CD14-positive monocyte (primary cell): ENCODE measurements at regions not wholly inside any gene's neighbourhood (a gene's known extent, or its start where the extent isn't known, plus 50 kb on each side); places are given as distances from the start of the nearest gene placed in this dataset.

Experiments used
- DNase-seq, 3 donors: peaks; one replicate each; pipeline ENCODE4 v3.0.0-alpha.2; 2011 to 2022
- H2AFZ ChIP-seq: 2 replicates; pipeline ENCODE4 v1.6.0; 2012; ENCODE audit warnings: mild to moderate bottlenecking, low read depth, low read length, inconsistent platforms; ENCODE audit not compliant: insufficient read depth, poor library complexity, severe bottlenecking
- H3K27ac ChIP-seq, 2 donors: 1 replicate in 1 of 2; 2 replicates in 1 of 2; pipeline ENCODE4 v1.5.1; 2012 to 2013; ENCODE audit warnings: low read length in 2 of 2, control low read depth in 1 of 2, inconsistent platforms in 1 of 2, low read depth in 1 of 2, mild to moderate bottlenecking in 1 of 2
- H3K27me3 ChIP-seq, 2 donors: one replicate each; pipeline versions ENCODE4 v1.6.0 to v1.6.1; 2011 to 2013; ENCODE audit warnings: low read length in 2 of 2; ENCODE audit not compliant: control insufficient read depth in 2 of 2, insufficient read depth in 2 of 2
- H3K36me3 ChIP-seq, 2 donors: replicated peaks in 1 of 2; 1 replicate in 1 of 2; 2 replicates in 1 of 2; pipeline versions ENCODE4 v1.5.1 to v1.6.1; 2012 to 2013; ENCODE audit warnings: low read length in 2 of 2, control low read depth in 1 of 2, inconsistent platforms in 1 of 2, mild to moderate bottlenecking in 1 of 2; ENCODE audit not compliant: insufficient read depth in 2 of 2, control insufficient read depth in 1 of 2
- H3K4me1 ChIP-seq, 2 donors: 1 replicate in 1 of 2; 2 replicates in 1 of 2; pipeline versions ENCODE4 v1.5.1 to v1.6.1; 2012 to 2013; ENCODE audit warnings: low read length in 2 of 2, control low read depth in 1 of 2, inconsistent platforms in 1 of 2, mild to moderate bottlenecking in 1 of 2, moderate library complexity in 1 of 2; ENCODE audit not compliant: insufficient read depth in 2 of 2, control insufficient read depth in 1 of 2
- H3K4me2 ChIP-seq: replicated peaks from 2 replicates; pipeline ENCODE3; 2012; ENCODE audit warnings: low read length, moderate library complexity, mild to moderate bottlenecking; ENCODE audit not compliant: poor library complexity, severe bottlenecking; ENCODE audit errors: extremely low read depth
- H3K4me3 ChIP-seq, 3 experiments: fragments of 200-600 bp in 1 of 3; sonication (generic) in 1 of 3; replicated peaks in 1 of 3; 1 replicate in 2 of 3; 2 replicates in 1 of 3; pipeline ENCODE4 v1.5.1; 2011 to 2013; ENCODE audit warnings: low read length in 3 of 3, mild to moderate bottlenecking in 3 of 3, control low read depth in 2 of 3, low read depth in 2 of 3, inconsistent platforms in 1 of 3, moderate library complexity in 1 of 3
- H3K79me2 ChIP-seq: 2 replicates; pipeline ENCODE4 v1.6.0; 2012; ENCODE audit warnings: mild to moderate bottlenecking, control low read depth, inconsistent platforms, low read length, moderate library complexity; ENCODE audit not compliant: insufficient read depth
- H3K9ac ChIP-seq: 2 replicates; pipeline ENCODE4 v1.6.0; 2017; ENCODE audit warnings: low read length, mild to moderate bottlenecking; ENCODE audit not compliant: insufficient read depth, poor library complexity, severe bottlenecking
- H3K9me3 ChIP-seq, 2 donors: replicated peaks in 1 of 2; 1 replicate in 1 of 2; 2 replicates in 1 of 2; pipeline versions ENCODE4 v1.5.1 to v1.6.1; 2012 to 2013; ENCODE audit warnings: low read length in 2 of 2, control low read depth in 1 of 2; ENCODE audit not compliant: control insufficient read depth in 1 of 2, insufficient read depth in 1 of 2
- H4K20me1 ChIP-seq: 2 replicates; pipeline ENCODE4 v1.6.0; 2012; ENCODE audit warnings: mild to moderate bottlenecking, low read length, control low read depth, moderate library complexity; ENCODE audit not compliant: insufficient read depth
- H3K27ac Mint-ChIP-seq, 7 donors: one replicate each; pipeline ENCODE4 v1.8.0; 2020; ENCODE audit warnings: mild to moderate bottlenecking in 7 of 7, mixed read lengths in 7 of 7, moderate library complexity in 6 of 7, inconsistent platforms in 2 of 7
- H3K27me3 Mint-ChIP-seq, 3 donors: one replicate each; pipeline ENCODE4 v1.8.0; 2021 to 2022; ENCODE audit warnings: low read depth in 3 of 3, mild to moderate bottlenecking in 3 of 3, mixed read lengths in 3 of 3, moderate library complexity in 3 of 3, inconsistent platforms in 1 of 3
- H3K36me3 Mint-ChIP-seq, 2 donors: one replicate each; pipeline ENCODE4 v1.8.0; 2020; ENCODE audit warnings: mixed read lengths in 2 of 2, inconsistent platforms in 1 of 2, mild to moderate bottlenecking in 1 of 2
- H3K4me1 Mint-ChIP-seq: one replicate; pipeline ENCODE4 v1.8.0; 2020; ENCODE audit warnings: mild to moderate bottlenecking, mixed read lengths
- H3K4me3 Mint-ChIP-seq, 2 donors: one replicate each; pipeline ENCODE4 v1.8.0; 2020; ENCODE audit warnings: mild to moderate bottlenecking in 2 of 2, mixed read lengths in 2 of 2, moderate library complexity in 1 of 2
- H3K9me3 Mint-ChIP-seq, 7 donors: one replicate each; pipeline ENCODE4 v1.8.0; 2020 to 2022; ENCODE audit warnings: mixed read lengths in 7 of 7, mild to moderate bottlenecking in 6 of 7, moderate library complexity in 6 of 7, inconsistent platforms in 2 of 7
- CTCF ChIP-seq: fragments of 200-600 bp; IDR thresholded peaks from one replicate; pipeline ENCODE4 v1.8.0; 2022; ENCODE audit warnings: antibody characterized with exemption, mild to moderate bottlenecking
- WGBS: methylation state at CpG from one replicate; pipeline ENCODE4 v1.1.5; 2013; ENCODE audit warnings: missing lambda C conversion rate; ENCODE audit not compliant: insufficient coverage; 5-methylcytosine and 5-hydroxymethylcytosine counted together
- intact Hi-C, 2 donors: fragments of 100-400 bp; cut with micrococcal nuclease; formaldehyde crosslinking; loops; one replicate each; pipeline versions ENCODE4 v1.15.0 to v1.15.1; 2023

GRCh38 chr2:146777181-146777580 lies 1067.6 kb upstream of the ACVR2A start:
- Histone ChIP-seq H3K4me2 (no peak overlapping the region), H2AFZ (no peak overlapping the region), H3K4me3 (no peak overlapping the region), H3K9ac (no peak overlapping the region), H3K27me3 (no peaks in the 10 kb centered on the region), H3K79me2 (no peaks in the 10 kb centered on the region), H3K4me1 (no peaks in the 10 kb centered on the region), H3K9me3 (peaks cover 10 to 17% of the 10 kb centered on the region in 2 donors), H3K36me3 (no peaks in the 10 kb centered on the region), H3K27ac (no peak overlapping the region), H4K20me1 (no peaks in the 10 kb centered on the region)
- H3K4me1 Mint-ChIP-seq: no peaks in the 10 kb centered on the region
- H3K27ac Mint-ChIP-seq: no peak overlapping the region
- intact Hi-C loops: no loop called here
- H3K4me3 Mint-ChIP-seq: no peak overlapping the region
- no CpG with 5 or more reads among the region's 2 CpGs for WGBS
- peaks cover 0 to 2% (median 0%) of the 10 kb centered on the region in 3 donors for H3K27me3 Mint-ChIP-seq
- no peak for TF ChIP-seq CTCF
- peaks cover 4 to 21% (median 12%) of the 10 kb centered on the region in 7 donors for H3K9me3 Mint-ChIP-seq
- no peaks in the 10 kb centered on the region for H3K36me3 Mint-ChIP-seq
- no peak for DNase-seq

DNA sequence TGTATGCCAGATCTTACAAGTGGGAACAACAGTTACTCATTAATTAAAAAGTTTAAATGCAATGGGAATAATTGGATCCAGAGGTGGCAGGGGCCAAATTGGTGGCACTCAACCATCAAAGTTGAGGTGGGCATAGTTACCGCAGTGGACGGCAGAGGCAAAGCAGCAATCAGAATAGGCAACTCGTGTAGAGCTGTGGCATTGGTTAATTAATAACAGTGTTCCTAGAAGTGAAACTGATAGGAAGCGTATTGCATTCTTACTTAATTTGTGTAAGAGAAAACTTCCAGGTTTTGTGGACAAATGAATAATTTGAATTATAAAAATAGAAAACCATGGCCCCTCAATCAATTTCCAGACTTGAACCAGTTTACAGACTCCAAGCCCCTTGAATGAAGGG lies 1068.2 kb upstream of the ACVR2A start:
- WGBS: 73% methylated on average over 3 of the region's 4 CpGs
- Histone ChIP-seq H3K4me2 (no peak overlapping the region), H3K27ac (no peak overlapping the region), H4K20me1 (no peaks in the 10 kb centered on the region), H3K79me2 (no peaks in the 10 kb centered on the region), H3K4me3 (no peak overlapping the region), H3K9ac (no peak overlapping the region), H3K4me1 (no peaks in the 10 kb centered on the region), H3K27me3 (no peaks in the 10 kb centered on the region), H3K9me3 (peaks cover 10 to 17% of the 10 kb centered on the region in 2 donors), H3K36me3 (no peaks in the 10 kb centered on the region), H2AFZ (no peak overlapping the region)
- no peak for TF ChIP-seq CTCF
- H3K27me3 Mint-ChIP-seq: peaks cover 0 to 2% (median 0%) of the 10 kb centered on the region in 3 donors
- no peaks in the 10 kb centered on the region for H3K4me1 Mint-ChIP-seq
- H3K9me3 Mint-ChIP-seq: peaks cover 4 to 19% (median 12%) of the 10 kb centered on the region in 7 donors
- intact Hi-C loops: no loop called here
- H3K36me3 Mint-ChIP-seq: no peaks in the 10 kb centered on the region
- no peak overlapping the region for H3K4me3 Mint-ChIP-seq
- no peak overlapping the region for H3K27ac Mint-ChIP-seq
- no peak for DNase-seq
